ENCODE measurements at regions not wholly inside any gene's neighbourhood (a gene's known extent, or its start where the extent isn't known, plus 50 kb on each side); places are given as distances from the start of the nearest gene placed in this dataset.

DNA sequence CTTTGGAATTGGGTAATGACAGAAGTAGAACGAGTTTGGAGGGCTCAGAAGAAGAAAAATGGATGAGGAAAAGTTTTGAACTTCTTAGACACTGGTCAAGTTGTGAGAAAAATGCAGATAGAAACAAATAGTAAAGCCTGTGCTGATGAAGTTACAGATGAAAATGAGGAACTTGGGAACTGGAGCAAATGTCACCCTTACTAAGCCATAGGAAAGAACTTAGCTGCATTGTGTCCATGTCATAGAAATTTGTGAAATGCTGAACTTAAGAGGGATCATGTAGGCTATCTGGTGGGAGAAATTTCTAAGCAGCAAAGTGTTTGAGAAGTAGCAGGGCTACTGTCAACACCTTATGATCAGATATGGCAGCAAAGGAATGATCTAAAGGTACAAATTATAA lies 289.2 kb upstream of the PCDH9 start:
- TF ChIP-seq, protein P1, sequence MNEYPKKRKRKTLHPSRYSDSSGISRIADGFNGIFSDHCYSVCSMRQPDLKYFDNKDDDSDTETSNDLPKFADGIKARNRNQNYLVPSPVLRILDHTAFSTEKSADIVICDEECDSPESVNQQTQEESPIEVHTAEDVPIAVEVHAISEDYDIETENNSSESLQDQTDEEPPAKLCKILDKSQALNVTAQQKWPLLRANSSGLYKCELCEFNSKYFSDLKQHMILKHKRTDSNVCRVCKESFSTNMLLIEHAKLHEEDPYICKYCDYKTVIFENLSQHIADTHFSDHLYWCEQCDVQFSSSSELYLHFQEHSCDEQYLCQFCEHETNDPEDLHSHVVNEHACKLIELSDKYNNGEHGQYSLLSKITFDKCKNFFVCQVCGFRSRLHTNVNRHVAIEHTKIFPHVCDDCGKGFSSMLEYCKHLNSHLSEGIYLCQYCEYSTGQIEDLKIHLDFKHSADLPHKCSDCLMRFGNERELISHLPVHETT (tag by site-specific recombination; IDR thresholded peaks at IDR 0.05), result no peak
- TF ChIP-seq, protein P2, sequence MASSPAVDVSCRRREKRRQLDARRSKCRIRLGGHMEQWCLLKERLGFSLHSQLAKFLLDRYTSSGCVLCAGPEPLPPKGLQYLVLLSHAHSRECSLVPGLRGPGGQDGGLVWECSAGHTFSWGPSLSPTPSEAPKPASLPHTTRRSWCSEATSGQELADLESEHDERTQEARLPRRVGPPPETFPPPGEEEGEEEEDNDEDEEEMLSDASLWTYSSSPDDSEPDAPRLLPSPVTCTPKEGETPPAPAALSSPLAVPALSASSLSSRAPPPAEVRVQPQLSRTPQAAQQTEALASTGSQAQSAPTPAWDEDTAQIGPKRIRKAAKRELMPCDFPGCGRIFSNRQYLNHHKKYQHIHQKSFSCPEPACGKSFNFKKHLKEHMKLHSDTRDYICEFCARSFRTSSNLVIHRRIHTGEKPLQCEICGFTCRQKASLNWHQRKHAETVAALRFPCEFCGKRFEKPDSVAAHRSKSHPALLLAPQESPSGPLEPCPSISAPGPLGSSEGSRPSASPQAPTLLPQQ (tag by site-specific recombination; IDR thresholded peaks at IDR 0.05), result no peak
- TF ChIP-seq ZNF561 (tag by site-specific recombination; IDR thresholded peaks at IDR 0.05; ENCODE audit: borderline replicate concordance), result no peak
- TF ChIP-seq, protein P3, sequence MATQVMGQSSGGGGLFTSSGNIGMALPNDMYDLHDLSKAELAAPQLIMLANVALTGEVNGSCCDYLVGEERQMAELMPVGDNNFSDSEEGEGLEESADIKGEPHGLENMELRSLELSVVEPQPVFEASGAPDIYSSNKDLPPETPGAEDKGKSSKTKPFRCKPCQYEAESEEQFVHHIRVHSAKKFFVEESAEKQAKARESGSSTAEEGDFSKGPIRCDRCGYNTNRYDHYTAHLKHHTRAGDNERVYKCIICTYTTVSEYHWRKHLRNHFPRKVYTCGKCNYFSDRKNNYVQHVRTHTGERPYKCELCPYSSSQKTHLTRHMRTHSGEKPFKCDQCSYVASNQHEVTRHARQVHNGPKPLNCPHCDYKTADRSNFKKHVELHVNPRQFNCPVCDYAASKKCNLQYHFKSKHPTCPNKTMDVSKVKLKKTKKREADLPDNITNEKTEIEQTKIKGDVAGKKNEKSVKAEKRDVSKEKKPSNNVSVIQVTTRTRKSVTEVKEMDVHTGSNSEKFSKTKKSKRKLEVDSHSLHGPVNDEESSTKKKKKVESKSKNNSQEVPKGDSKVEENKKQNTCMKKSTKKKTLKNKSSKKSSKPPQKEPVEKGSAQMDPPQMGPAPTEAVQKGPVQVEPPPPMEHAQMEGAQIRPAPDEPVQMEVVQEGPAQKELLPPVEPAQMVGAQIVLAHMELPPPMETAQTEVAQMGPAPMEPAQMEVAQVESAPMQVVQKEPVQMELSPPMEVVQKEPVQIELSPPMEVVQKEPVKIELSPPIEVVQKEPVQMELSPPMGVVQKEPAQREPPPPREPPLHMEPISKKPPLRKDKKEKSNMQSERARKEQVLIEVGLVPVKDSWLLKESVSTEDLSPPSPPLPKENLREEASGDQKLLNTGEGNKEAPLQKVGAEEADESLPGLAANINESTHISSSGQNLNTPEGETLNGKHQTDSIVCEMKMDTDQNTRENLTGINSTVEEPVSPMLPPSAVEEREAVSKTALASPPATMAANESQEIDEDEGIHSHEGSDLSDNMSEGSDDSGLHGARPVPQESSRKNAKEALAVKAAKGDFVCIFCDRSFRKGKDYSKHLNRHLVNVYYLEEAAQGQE (tag by site-specific recombination; IDR thresholded peaks at IDR 0.05), result no peak
- TF ChIP-seq ZBTB20 (tag by site-specific recombination; IDR thresholded peaks at IDR 0.05), result no peak
- TF ChIP-seq, protein P4, sequence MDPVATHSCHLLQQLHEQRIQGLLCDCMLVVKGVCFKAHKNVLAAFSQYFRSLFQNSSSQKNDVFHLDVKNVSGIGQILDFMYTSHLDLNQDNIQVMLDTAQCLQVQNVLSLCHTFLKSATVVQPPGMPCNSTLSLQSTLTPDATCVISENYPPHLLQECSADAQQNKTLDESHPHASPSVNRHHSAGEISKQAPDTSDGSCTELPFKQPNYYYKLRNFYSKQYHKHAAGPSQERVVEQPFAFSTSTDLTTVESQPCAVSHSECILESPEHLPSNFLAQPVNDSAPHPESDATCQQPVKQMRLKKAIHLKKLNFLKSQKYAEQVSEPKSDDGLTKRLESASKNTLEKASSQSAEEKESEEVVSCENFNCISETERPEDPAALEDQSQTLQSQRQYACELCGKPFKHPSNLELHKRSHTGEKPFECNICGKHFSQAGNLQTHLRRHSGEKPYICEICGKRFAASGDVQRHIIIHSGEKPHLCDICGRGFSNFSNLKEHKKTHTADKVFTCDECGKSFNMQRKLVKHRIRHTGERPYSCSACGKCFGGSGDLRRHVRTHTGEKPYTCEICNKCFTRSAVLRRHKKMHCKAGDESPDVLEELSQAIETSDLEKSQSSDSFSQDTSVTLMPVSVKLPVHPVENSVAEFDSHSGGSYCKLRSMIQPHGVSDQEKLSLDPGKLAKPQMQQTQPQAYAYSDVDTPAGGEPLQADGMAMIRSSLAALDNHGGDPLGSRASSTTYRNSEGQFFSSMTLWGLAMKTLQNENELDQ (tag by site-specific recombination; IDR thresholded peaks at IDR 0.05; ENCODE audit: low read depth), result no peak
- TF ChIP-seq, protein P5, sequence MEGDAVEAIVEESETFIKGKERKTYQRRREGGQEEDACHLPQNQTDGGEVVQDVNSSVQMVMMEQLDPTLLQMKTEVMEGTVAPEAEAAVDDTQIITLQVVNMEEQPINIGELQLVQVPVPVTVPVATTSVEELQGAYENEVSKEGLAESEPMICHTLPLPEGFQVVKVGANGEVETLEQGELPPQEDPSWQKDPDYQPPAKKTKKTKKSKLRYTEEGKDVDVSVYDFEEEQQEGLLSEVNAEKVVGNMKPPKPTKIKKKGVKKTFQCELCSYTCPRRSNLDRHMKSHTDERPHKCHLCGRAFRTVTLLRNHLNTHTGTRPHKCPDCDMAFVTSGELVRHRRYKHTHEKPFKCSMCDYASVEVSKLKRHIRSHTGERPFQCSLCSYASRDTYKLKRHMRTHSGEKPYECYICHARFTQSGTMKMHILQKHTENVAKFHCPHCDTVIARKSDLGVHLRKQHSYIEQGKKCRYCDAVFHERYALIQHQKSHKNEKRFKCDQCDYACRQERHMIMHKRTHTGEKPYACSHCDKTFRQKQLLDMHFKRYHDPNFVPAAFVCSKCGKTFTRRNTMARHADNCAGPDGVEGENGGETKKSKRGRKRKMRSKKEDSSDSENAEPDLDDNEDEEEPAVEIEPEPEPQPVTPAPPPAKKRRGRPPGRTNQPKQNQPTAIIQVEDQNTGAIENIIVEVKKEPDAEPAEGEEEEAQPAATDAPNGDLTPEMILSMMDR (tag by site-specific recombination; IDR thresholded peaks at IDR 0.05), result no peak
